CD14-positive monocyte (primary cell): ENCODE measurements at regions not wholly inside any gene's neighbourhood (a gene's known extent, or its start where the extent isn't known, plus 50 kb on each side); places are given as distances from the start of the nearest gene placed in this dataset.

Experiments
- DNase-seq, 3 donors: peaks; one replicate each; pipeline ENCODE4 v3.0.0-alpha.2; 2011 to 2022
- H2AFZ ChIP-seq: 2 replicates; pipeline ENCODE4 v1.6.0; 2012; ENCODE audit warnings: mild to moderate bottlenecking, low read depth, low read length, inconsistent platforms; ENCODE audit not compliant: insufficient read depth, poor library complexity, severe bottlenecking
- H3K27ac ChIP-seq, 2 donors: 1 replicate in 1 of 2; 2 replicates in 1 of 2; pipeline ENCODE4 v1.5.1; 2012 to 2013; ENCODE audit warnings: low read length in 2 of 2, control low read depth in 1 of 2, inconsistent platforms in 1 of 2, low read depth in 1 of 2, mild to moderate bottlenecking in 1 of 2
- H3K27me3 ChIP-seq, 2 donors: one replicate each; pipeline versions ENCODE4 v1.6.0 to v1.6.1; 2011 to 2013; ENCODE audit warnings: low read length in 2 of 2; ENCODE audit not compliant: control insufficient read depth in 2 of 2, insufficient read depth in 2 of 2
- H3K36me3 ChIP-seq, 2 donors: replicated peaks in 1 of 2; 1 replicate in 1 of 2; 2 replicates in 1 of 2; pipeline versions ENCODE4 v1.5.1 to v1.6.1; 2012 to 2013; ENCODE audit warnings: low read length in 2 of 2, control low read depth in 1 of 2, inconsistent platforms in 1 of 2, mild to moderate bottlenecking in 1 of 2; ENCODE audit not compliant: insufficient read depth in 2 of 2, control insufficient read depth in 1 of 2
- H3K4me1 ChIP-seq, 2 donors: 1 replicate in 1 of 2; 2 replicates in 1 of 2; pipeline versions ENCODE4 v1.5.1 to v1.6.1; 2012 to 2013; ENCODE audit warnings: low read length in 2 of 2, control low read depth in 1 of 2, inconsistent platforms in 1 of 2, mild to moderate bottlenecking in 1 of 2, moderate library complexity in 1 of 2; ENCODE audit not compliant: insufficient read depth in 2 of 2, control insufficient read depth in 1 of 2
- H3K4me2 ChIP-seq: replicated peaks from 2 replicates; pipeline ENCODE3; 2012; ENCODE audit warnings: low read length, moderate library complexity, mild to moderate bottlenecking; ENCODE audit not compliant: poor library complexity, severe bottlenecking; ENCODE audit errors: extremely low read depth
- H3K4me3 ChIP-seq, 3 experiments: fragments of 200-600 bp in 1 of 3; sonication (generic) in 1 of 3; replicated peaks in 1 of 3; 1 replicate in 2 of 3; 2 replicates in 1 of 3; pipeline ENCODE4 v1.5.1; 2011 to 2013; ENCODE audit warnings: low read length in 3 of 3, mild to moderate bottlenecking in 3 of 3, control low read depth in 2 of 3, low read depth in 2 of 3, inconsistent platforms in 1 of 3, moderate library complexity in 1 of 3
- H3K79me2 ChIP-seq: 2 replicates; pipeline ENCODE4 v1.6.0; 2012; ENCODE audit warnings: mild to moderate bottlenecking, control low read depth, inconsistent platforms, low read length, moderate library complexity; ENCODE audit not compliant: insufficient read depth
- H3K9ac ChIP-seq: 2 replicates; pipeline ENCODE4 v1.6.0; 2017; ENCODE audit warnings: low read length, mild to moderate bottlenecking; ENCODE audit not compliant: insufficient read depth, poor library complexity, severe bottlenecking
- H3K9me3 ChIP-seq, 2 donors: replicated peaks in 1 of 2; 1 replicate in 1 of 2; 2 replicates in 1 of 2; pipeline versions ENCODE4 v1.5.1 to v1.6.1; 2012 to 2013; ENCODE audit warnings: low read length in 2 of 2, control low read depth in 1 of 2; ENCODE audit not compliant: control insufficient read depth in 1 of 2, insufficient read depth in 1 of 2
- H4K20me1 ChIP-seq: 2 replicates; pipeline ENCODE4 v1.6.0; 2012; ENCODE audit warnings: mild to moderate bottlenecking, low read length, control low read depth, moderate library complexity; ENCODE audit not compliant: insufficient read depth
- H3K27ac Mint-ChIP-seq, 7 donors: one replicate each; pipeline ENCODE4 v1.8.0; 2020; ENCODE audit warnings: mild to moderate bottlenecking in 7 of 7, mixed read lengths in 7 of 7, moderate library complexity in 6 of 7, inconsistent platforms in 2 of 7
- H3K27me3 Mint-ChIP-seq, 3 donors: one replicate each; pipeline ENCODE4 v1.8.0; 2021 to 2022; ENCODE audit warnings: low read depth in 3 of 3, mild to moderate bottlenecking in 3 of 3, mixed read lengths in 3 of 3, moderate library complexity in 3 of 3, inconsistent platforms in 1 of 3
- H3K36me3 Mint-ChIP-seq, 2 donors: one replicate each; pipeline ENCODE4 v1.8.0; 2020; ENCODE audit warnings: mixed read lengths in 2 of 2, inconsistent platforms in 1 of 2, mild to moderate bottlenecking in 1 of 2
- H3K4me1 Mint-ChIP-seq: one replicate; pipeline ENCODE4 v1.8.0; 2020; ENCODE audit warnings: mild to moderate bottlenecking, mixed read lengths
- H3K4me3 Mint-ChIP-seq, 2 donors: one replicate each; pipeline ENCODE4 v1.8.0; 2020; ENCODE audit warnings: mild to moderate bottlenecking in 2 of 2, mixed read lengths in 2 of 2, moderate library complexity in 1 of 2
- H3K9me3 Mint-ChIP-seq, 7 donors: one replicate each; pipeline ENCODE4 v1.8.0; 2020 to 2022; ENCODE audit warnings: mixed read lengths in 7 of 7, mild to moderate bottlenecking in 6 of 7, moderate library complexity in 6 of 7, inconsistent platforms in 2 of 7
- WGBS: methylation state at CpG from one replicate; pipeline ENCODE4 v1.1.5; 2013; ENCODE audit warnings: missing lambda C conversion rate; ENCODE audit not compliant: insufficient coverage; 5-methylcytosine and 5-hydroxymethylcytosine counted together
- intact Hi-C, 2 donors: fragments of 100-400 bp; cut with micrococcal nuclease; formaldehyde crosslinking; loops; one replicate each; pipeline versions ENCODE4 v1.15.0 to v1.15.1; 2023
- TF ChIP-seq, protein P1 (sequence below): fragments of 200-600 bp; IDR thresholded peaks from one replicate; pipeline ENCODE4 v1.8.0; 2022; ENCODE audit warnings: antibody characterized with exemption, mild to moderate bottlenecking

DNA sequence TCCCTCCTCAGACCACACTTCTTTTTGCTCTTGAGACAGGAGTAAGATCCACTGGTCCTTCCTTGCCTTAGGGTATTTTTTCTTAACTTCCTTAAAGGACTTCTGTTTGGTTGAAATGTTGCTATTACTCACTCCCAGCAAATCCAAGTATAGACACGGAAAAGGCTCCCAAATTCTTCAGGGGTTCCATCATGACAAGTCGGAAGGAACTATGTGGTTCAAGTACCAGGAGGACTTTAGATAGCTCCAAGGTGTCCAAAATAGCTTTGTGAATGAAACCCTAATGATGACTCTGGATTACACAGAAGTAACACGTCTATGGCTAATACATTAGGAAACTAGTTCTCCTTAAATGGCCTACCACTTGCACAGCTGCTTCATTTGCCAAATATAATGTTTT, 238.7 kb downstream of the KCTD12 start:
- Histone ChIP-seq H3K4me3 (no peak overlapping the region), H3K79me2 (no peaks in the 10 kb centered on the region), H3K27me3 (no peaks in the 10 kb centered on the region), H4K20me1 (no peaks in the 10 kb centered on the region), H3K36me3 (no peaks in the 10 kb centered on the region), H3K4me1 (no peaks in the 10 kb centered on the region), H2AFZ (no peak overlapping the region), H3K9ac (no peak overlapping the region), H3K4me2 (no peak overlapping the region), H3K27ac (no peak overlapping the region), H3K9me3 (no peaks in the 10 kb centered on the region)
- TF ChIP-seq, protein P1, sequence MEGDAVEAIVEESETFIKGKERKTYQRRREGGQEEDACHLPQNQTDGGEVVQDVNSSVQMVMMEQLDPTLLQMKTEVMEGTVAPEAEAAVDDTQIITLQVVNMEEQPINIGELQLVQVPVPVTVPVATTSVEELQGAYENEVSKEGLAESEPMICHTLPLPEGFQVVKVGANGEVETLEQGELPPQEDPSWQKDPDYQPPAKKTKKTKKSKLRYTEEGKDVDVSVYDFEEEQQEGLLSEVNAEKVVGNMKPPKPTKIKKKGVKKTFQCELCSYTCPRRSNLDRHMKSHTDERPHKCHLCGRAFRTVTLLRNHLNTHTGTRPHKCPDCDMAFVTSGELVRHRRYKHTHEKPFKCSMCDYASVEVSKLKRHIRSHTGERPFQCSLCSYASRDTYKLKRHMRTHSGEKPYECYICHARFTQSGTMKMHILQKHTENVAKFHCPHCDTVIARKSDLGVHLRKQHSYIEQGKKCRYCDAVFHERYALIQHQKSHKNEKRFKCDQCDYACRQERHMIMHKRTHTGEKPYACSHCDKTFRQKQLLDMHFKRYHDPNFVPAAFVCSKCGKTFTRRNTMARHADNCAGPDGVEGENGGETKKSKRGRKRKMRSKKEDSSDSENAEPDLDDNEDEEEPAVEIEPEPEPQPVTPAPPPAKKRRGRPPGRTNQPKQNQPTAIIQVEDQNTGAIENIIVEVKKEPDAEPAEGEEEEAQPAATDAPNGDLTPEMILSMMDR = no peak
- no peak for DNase-seq
- H3K36me3 Mint-ChIP-seq = no peaks in the 10 kb centered on the region
- intact Hi-C loops = no loop called here
- H3K27ac Mint-ChIP-seq = no peak overlapping the region
- H3K4me1 Mint-ChIP-seq = no peaks in the 10 kb centered on the region
- no CpG with 5 or more reads among the region's 3 CpGs for WGBS
- peaks cover 0 to 3% (median 0%) of the 10 kb centered on the region in 7 donors for H3K9me3 Mint-ChIP-seq
- H3K4me3 Mint-ChIP-seq = no peak overlapping the region
- peaks cover 0 to 2% (median 1%) of the 10 kb centered on the region in 3 donors for H3K27me3 Mint-ChIP-seq

DNA sequence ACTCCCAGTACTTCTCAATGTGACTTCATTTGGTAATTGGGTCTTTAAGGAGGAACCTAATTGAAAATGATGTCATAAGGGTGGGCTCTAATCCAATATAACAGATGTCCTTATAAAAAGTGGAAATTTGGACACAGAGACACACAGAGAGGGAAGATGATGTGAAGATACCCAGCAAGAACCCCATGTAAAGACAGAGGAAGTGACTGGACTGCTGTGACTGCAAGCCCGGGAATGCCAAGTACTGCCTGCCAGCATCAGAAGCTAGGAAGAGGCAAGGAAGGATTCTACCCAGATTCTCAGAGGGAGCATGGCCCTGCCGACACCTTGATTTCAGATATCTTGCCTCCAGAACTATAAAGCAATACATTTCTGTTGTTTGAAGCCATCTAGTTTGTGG, 239.3 kb downstream of the KCTD12 start:
- no peak overlapping the region for H3K4me2 ChIP-seq
- no peaks in the 10 kb centered on the region for H3K4me1 ChIP-seq
- H3K4me1 Mint-ChIP-seq = no peaks in the 10 kb centered on the region
- no peaks in the 10 kb centered on the region for H3K27me3 ChIP-seq
- DNase-seq = no peak
- 100% methylated on average over 1 of the region's 2 CpGs for WGBS
- TF ChIP-seq, protein P1 = no peak
- no peaks in the 10 kb centered on the region for H3K79me2 ChIP-seq
- H3K4me3 ChIP-seq = no peak overlapping the region
- intact Hi-C loops = no loop called here
- no peaks in the 10 kb centered on the region for H3K36me3 Mint-ChIP-seq
- H3K27ac Mint-ChIP-seq = no peak overlapping the region
- H2AFZ ChIP-seq = no peak overlapping the region
- peaks cover 0 to 2% (median 1%) of the 10 kb centered on the region in 3 donors for H3K27me3 Mint-ChIP-seq
- no peaks in the 10 kb centered on the region for H3K36me3 ChIP-seq
- peaks cover 0 to 3% (median 0%) of the 10 kb centered on the region in 7 donors for H3K9me3 Mint-ChIP-seq
- H3K4me3 Mint-ChIP-seq = no peak overlapping the region
- no peaks in the 10 kb centered on the region for H3K9me3 ChIP-seq
- H4K20me1 ChIP-seq = no peaks in the 10 kb centered on the region
- no peak overlapping the region for H3K9ac ChIP-seq
- no peak overlapping the region for H3K27ac ChIP-seq
